HepG2 (cell line): ENCODE measurements at regions not wholly inside any gene's neighbourhood (a gene's known extent, or its start where the extent isn't known, plus 50 kb on each side); places are given as distances from the start of the nearest gene placed in this dataset.

Experiments
- ATAC-seq: fragments of 200-7000 bp; cut with Tn5 transposase; 3 replicates; pipeline ENCODE4 v1.9.1; 2020; ENCODE audit warnings: mild to moderate bottlenecking, moderate library complexity
- BruUV-seq: library from RNA; stranded (reverse); fragments of 400-500 nt; replicated peaks from 2 replicates; lab custom pipeline; 2021; lab: Mats Ljungman, UMichigan
- CTCF ChIA-PET: fragments of 300-600 bp; formaldehyde crosslinking; extraction: SDS; loops from one replicate; lab custom pipeline; 2021; ENCODE audit warnings: low total read pairs, inconsistent platforms, low intra/inter-chr PET ratio; lab: Yijun Ruan, JAX
- POLR2A ChIA-PET: fragments of 350-600 bp; sonication (Branson Sonifier 250); formaldehyde crosslinking; loops from one replicate; lab custom pipeline; 2020; ENCODE audit warnings: antibody characterized with exemption, inconsistent platforms; lab: Yijun Ruan, JAX
- DNase-seq: peaks from one replicate; pipeline ENCODE4 v3.0.0-alpha.2; 2015; ENCODE audit warnings: low spot score
- FAIRE-seq: peaks from 3 replicates; lab custom pipeline; 2011; peaks lifted over from hg19 to GRCh38; lab: Jason Lieb, UNC
- H2AFZ ChIP-seq: one replicate; pipeline ENCODE4 v1.6.1; 2011; ENCODE audit warnings: low read length, inconsistent platforms
- H3K27ac ChIP-seq: fragments of 300-600 bp; 3 replicates; pipeline ENCODE4 v1.8.0; 2011; ENCODE audit warnings: mixed run types, mild to moderate bottlenecking, mixed read lengths, low read length, inconsistent platforms; ENCODE audit not compliant: insufficient read depth; ENCODE audit errors: extremely low read length
- H3K27me3 ChIP-seq, 2 experiments: fragments of 200-600 bp in 1 of 2; 2 replicates in 1 of 2; 3 replicates in 1 of 2; pipeline versions ENCODE4 v1.6.0 to v1.8.0; 2011; ENCODE audit warnings: low read length in 2 of 2, mild to moderate bottlenecking in 2 of 2, moderate library complexity in 2 of 2, inconsistent platforms in 1 of 2; ENCODE audit not compliant: insufficient read depth in 2 of 2, control insufficient read depth in 1 of 2
- H3K36me3 ChIP-seq, 2 experiments: fragments of 200-600 bp in 1 of 2; replicated peaks in 1 of 2; 2 replicates in 1 of 2; 3 replicates in 1 of 2; pipeline versions ENCODE4 v1.5.1 to v1.8.0; 2011; ENCODE audit warnings: low read length in 2 of 2, inconsistent platforms in 1 of 2; ENCODE audit not compliant: insufficient read depth in 2 of 2, control insufficient read depth in 1 of 2
- H3K4me1 ChIP-seq: 2 replicates; pipeline ENCODE4 v1.5.1; 2012; ENCODE audit warnings: low read length, inconsistent platforms; ENCODE audit not compliant: insufficient read depth
- H3K4me2 ChIP-seq: 2 replicates; pipeline ENCODE4 v1.6.0; 2011; ENCODE audit warnings: low read depth, low read length, inconsistent platforms
- H3K4me3 ChIP-seq, 3 experiments: fragments of 200-600 bp in 1 of 3; sonication (generic), shearing (Covaris generic) in 1 of 3; replicated peaks in 1 of 3; 2 replicates each; pipeline ENCODE4 v1.5.1; 2011 to 2016; ENCODE audit warnings: low read length in 3 of 3, inconsistent platforms in 2 of 3, low read depth in 2 of 3, mild to moderate bottlenecking in 2 of 3, control low read depth in 1 of 3, mixed read lengths in 1 of 3; ENCODE audit not compliant: insufficient read depth in 1 of 3
- H3K79me2 ChIP-seq: one replicate; pipeline ENCODE4 v1.6.1; 2011; ENCODE audit warnings: low read length, inconsistent platforms; ENCODE audit not compliant: insufficient read depth
- H3K9ac ChIP-seq: 2 replicates; pipeline ENCODE4 v1.6.0; 2011; ENCODE audit warnings: mild to moderate bottlenecking, low read depth, low read length, inconsistent platforms; ENCODE audit not compliant: insufficient read depth
- H3K9me3 ChIP-seq: 2 replicates; pipeline ENCODE4 v1.5.1; 2012; ENCODE audit warnings: mild to moderate bottlenecking, low read length
- H4K20me1 ChIP-seq: 2 replicates; pipeline ENCODE4 v1.6.0; 2011; ENCODE audit warnings: inconsistent platforms, mild to moderate bottlenecking, low read length, moderate library complexity; ENCODE audit not compliant: insufficient read depth
- AFF4 ChIP-seq: sonication (generic); formaldehyde crosslinking; IDR thresholded peaks from 2 replicates; pipeline ENCODE4 v1.4.0; 2020; ENCODE audit warnings: missing genetic modification reagents
- CREM ChIP-seq, 2 experiments: sonication (generic) in 1 of 2; formaldehyde crosslinking in 1 of 2; IDR thresholded peaks; 2 replicates each; pipeline versions ENCODE4 v1.4.0 to v1.6.1; 2016 to 2020; ENCODE audit warnings: antibody characterized with exemption in 1 of 2, mild to moderate bottlenecking in 1 of 2, missing genetic modification reagents in 1 of 2
- HOXA3 ChIP-seq: sonication (generic); formaldehyde crosslinking; IDR thresholded peaks from 2 replicates; pipeline ENCODE4 v1.5.0; 2020; ENCODE audit warnings: missing genetic modification reagents
- SP1 ChIP-seq, 2 experiments: fragments of 450-650 bp in 1 of 2; sonication (generic) in 1 of 2; formaldehyde crosslinking in 1 of 2; IDR thresholded peaks; 2 replicates each; pipeline versions ENCODE4 v1.4.0 to v1.6.1; 2016 to 2020; ENCODE audit warnings: missing genetic modification reagents in 1 of 2
- TRIM22 ChIP-seq: fragments of 450-650 bp; IDR thresholded peaks from 2 replicates; pipeline ENCODE4 v1.6.1; 2017
- ZNF501 ChIP-seq: sonication (generic); formaldehyde crosslinking; IDR thresholded peaks from 2 replicates; pipeline ENCODE4 v1.5.1; 2020; ENCODE audit warnings: mild to moderate bottlenecking, moderate library complexity, missing genetic modification reagents
- ZNF816 ChIP-seq: sonication (generic); formaldehyde crosslinking; IDR thresholded peaks from 2 replicates; pipeline ENCODE4 v1.8.0; 2022; ENCODE audit warnings: missing genetic modification reagents, mild to moderate bottlenecking, borderline replicate concordance
- WGBS: methylation state at CpG from one replicate; pipeline ENCODE4 v1.1.6; 2017; ENCODE audit warnings: low lambda C conversion rate; 5-methylcytosine and 5-hydroxymethylcytosine counted together
- in situ Hi-C: cut with HindIII; loops from 2 replicates; pipeline ENCODE4 v1.10.0; 2017; ENCODE audit warnings: low pct_unique_long_range_greater_than_20kb; ENCODE audit not compliant: extremely low pct_ligation_motif_present
- intact Hi-C: fragments of 100-400 bp; cut with micrococcal nuclease; formaldehyde crosslinking; loops from one replicate; pipeline ENCODE4 v1.10.0; 2022; ENCODE audit not compliant: unreplicated experiment

GRCh38 chr2:59893612-59894011, 659.8 kb downstream of the BCL11A start:
- no peak overlapping the region for H3K4me2 ChIP-seq
- no peak for TF ChIP-seq AFF4 (CRISPR knock-in tag)
- TF ChIP-seq CREM (IDR thresholded peaks at IDR 0.05): no peak
- TF ChIP-seq CREM (CRISPR knock-in tag; IDR thresholded peaks at IDR 0.05): no peak
- no peak for TF ChIP-seq SP1 (IDR thresholded peaks at IDR 0.05)
- no peak for TF ChIP-seq SP1 (CRISPR knock-in tag; IDR thresholded peaks at IDR 0.05)
- no peak for TF ChIP-seq ZNF816
- TF ChIP-seq TRIM22: no peak
- TF ChIP-seq ZNF501 (CRISPR knock-in tag): no peak
- no peak for TF ChIP-seq HOXA3 (CRISPR knock-in tag)
- in situ Hi-C loops: no loop called here

More at GRCh38 chr2:59893612-59894011, 659.8 kb downstream of the BCL11A start:
- intact Hi-C loops: no loop called here
- 2% methylated on average over 2 of the region's 2 CpGs for WGBS
- Histone ChIP-seq H3K9ac (no peak overlapping the region), H3K36me3 (no peaks in the 10 kb centered on the region), H3K9me3 (no peaks in the 10 kb centered on the region), H3K27ac (no peak overlapping the region), H3K4me3 (no peak overlapping the region), H3K79me2 (no peaks in the 10 kb centered on the region), H3K27me3 (no peaks in the 10 kb centered on the region), H2AFZ (no peak overlapping the region), H4K20me1 (no peaks in the 10 kb centered on the region), H3K4me1 (no peaks in the 10 kb centered on the region)
- no TSS peak for BruUV-seq
- ATAC-seq (no peak), DNase-seq (no peak), FAIRE-seq (no peak)
- POLR2A ChIA-PET: no interaction called here
- CTCF ChIA-PET: no interaction called here
